Nephron progenitor cell (in vitro differentiated cells): ENCODE measurements at regions not wholly inside any gene's neighbourhood (a gene's known extent, or its start where the extent isn't known, plus 50 kb on each side); places are given as distances from the start of the nearest gene placed in this dataset.
A peak's percentile ranks its signal among the peaks of the same experiment; 100 is the strongest.

ENCODE experiments used
- DNase-seq: peaks from one replicate; pipeline ENCODE4 v3.0.0; 2021
- H3K27ac Mint-ChIP-seq: 2 replicates; pipeline ENCODE4 v1.8.0; 2021; ENCODE audit warnings: mild to moderate bottlenecking, moderate library complexity, mixed read lengths
- H3K27me3 Mint-ChIP-seq: 2 replicates; pipeline ENCODE4 v1.8.0; 2021; ENCODE audit warnings: mild to moderate bottlenecking, low read depth, mixed read lengths; ENCODE audit not compliant: poor library complexity
- H3K36me3 Mint-ChIP-seq: 2 replicates; pipeline ENCODE4 v1.8.0; 2021; ENCODE audit warnings: low read depth, mixed read lengths
- H3K4me1 Mint-ChIP-seq: 2 replicates; pipeline ENCODE4 v1.8.0; 2021; ENCODE audit warnings: mixed read lengths
- H3K4me3 Mint-ChIP-seq: 2 replicates; pipeline ENCODE4 v1.8.0; 2021; ENCODE audit warnings: mild to moderate bottlenecking, moderate library complexity, mixed read lengths
- H3K9me3 Mint-ChIP-seq: 2 replicates; pipeline ENCODE4 v1.8.0; 2021; ENCODE audit warnings: mild to moderate bottlenecking, moderate library complexity, mixed read lengths
- TF ChIP-seq, protein P1 (sequence below): fragments of 200-600 bp; sonication (generic); IDR thresholded peaks from 2 replicates; pipeline ENCODE4 v1.5.0; 2021; ENCODE audit warnings: antibody characterized with exemption

DNA sequence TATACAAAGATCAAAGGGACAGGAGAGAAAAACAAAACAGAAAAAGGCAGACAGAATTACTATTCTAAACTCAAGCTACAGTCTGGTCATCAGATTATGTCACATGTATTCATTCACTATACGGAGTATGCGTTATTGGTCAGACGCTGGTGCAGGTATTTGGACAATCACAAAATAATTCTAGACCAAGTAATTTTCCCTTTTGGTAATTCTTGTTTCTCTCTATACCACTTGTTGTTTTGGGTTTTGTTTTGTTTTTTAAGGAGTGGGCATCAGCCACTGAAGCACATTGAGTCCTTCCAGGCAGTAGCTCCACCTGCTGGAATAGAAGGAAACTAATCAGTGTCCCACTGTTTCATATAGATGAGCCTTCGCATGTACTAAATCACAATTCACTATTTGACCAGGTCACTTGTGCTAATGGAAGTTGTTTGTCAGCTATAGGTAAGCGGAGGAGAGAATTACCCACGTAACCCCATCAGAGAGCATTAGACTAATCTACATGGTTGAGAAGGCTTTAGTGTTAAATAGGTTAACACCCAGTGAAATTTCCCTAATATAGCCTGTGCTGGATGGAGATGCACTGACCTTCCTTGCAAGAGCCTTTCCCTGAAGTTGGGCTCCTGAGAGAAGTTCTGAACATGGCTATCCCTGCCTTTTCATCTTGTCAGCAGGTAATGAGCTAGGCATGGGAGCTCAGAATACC lies 77.9 kb downstream of the TNFAIP3 start:
- H3K27me3 Mint-ChIP-seq = peaks cover 3% of the 10 kb centered on the region
- H3K4me3 Mint-ChIP-seq = no peak overlapping the region
- peaks cover 1% of the 10 kb centered on the region for H3K9me3 Mint-ChIP-seq
- no peaks in the 10 kb centered on the region for H3K36me3 Mint-ChIP-seq
- H3K4me1 Mint-ChIP-seq = peaks cover 8% of the 10 kb centered on the region
- H3K27ac Mint-ChIP-seq = no peak overlapping the region
- DNase-seq = peak; percentile 5
- TF ChIP-seq, protein P1, sequence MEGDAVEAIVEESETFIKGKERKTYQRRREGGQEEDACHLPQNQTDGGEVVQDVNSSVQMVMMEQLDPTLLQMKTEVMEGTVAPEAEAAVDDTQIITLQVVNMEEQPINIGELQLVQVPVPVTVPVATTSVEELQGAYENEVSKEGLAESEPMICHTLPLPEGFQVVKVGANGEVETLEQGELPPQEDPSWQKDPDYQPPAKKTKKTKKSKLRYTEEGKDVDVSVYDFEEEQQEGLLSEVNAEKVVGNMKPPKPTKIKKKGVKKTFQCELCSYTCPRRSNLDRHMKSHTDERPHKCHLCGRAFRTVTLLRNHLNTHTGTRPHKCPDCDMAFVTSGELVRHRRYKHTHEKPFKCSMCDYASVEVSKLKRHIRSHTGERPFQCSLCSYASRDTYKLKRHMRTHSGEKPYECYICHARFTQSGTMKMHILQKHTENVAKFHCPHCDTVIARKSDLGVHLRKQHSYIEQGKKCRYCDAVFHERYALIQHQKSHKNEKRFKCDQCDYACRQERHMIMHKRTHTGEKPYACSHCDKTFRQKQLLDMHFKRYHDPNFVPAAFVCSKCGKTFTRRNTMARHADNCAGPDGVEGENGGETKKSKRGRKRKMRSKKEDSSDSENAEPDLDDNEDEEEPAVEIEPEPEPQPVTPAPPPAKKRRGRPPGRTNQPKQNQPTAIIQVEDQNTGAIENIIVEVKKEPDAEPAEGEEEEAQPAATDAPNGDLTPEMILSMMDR = peak; percentile 73

DNA sequence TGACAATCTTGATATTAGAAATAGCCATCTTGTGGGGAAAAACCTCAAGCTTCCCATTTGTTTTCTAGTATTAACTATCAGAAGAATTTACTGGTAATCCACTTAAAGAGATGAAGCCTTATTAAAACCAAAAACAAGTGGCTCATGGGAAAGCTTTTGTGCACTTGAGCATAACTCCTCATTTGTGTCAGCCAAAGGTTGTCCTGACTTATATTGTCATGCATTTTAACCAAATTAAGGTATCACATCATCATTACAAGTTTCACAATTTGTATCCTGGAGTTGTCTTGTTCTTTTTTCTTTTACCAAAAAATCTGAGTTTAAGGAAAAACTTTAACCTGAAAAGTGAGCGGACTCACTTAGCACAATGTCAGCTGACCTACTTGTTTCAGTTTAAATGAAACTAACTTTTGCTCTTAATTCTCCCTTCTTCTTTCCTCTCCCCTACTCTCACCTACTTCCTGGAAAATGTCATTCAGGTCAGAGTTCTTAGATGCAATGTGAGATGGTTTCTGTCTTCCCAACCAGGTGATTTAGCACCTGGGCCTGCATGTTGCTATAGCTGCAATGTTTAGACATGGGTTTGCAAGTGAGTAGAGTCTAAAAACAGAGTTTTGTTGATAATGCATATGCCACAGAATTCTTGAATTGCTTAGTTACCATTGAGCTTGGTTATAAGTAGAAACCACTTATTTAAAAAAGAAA lies 82.8 kb downstream of the TNFAIP3 start:
- peaks cover 10% of the 10 kb centered on the region for H3K27me3 Mint-ChIP-seq
- H3K4me3 Mint-ChIP-seq = no peak overlapping the region
- no peak overlapping the region for H3K27ac Mint-ChIP-seq

DNA sequence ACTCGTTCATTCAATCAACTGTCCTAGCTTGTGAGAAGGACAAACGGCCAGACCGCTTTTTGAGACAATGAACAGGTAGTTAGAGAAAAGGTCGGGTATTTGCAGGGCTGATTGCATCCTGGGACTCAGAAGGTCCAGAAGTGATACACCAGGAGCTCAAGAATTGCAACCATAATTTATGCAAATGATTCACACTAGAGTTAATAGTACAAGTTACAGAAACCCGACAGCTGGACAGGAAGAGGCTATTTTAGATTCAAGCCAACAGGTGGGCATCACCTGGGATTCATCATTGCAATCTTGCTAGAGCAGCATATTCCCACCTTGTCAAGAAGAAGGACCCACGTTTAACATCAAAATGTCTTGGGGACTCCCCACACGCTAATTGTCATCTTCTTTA lies 83.5 kb downstream of the TNFAIP3 start:
- TF ChIP-seq, protein P1 = no peak
- no peak overlapping the region for H3K4me3 Mint-ChIP-seq
- H3K27me3 Mint-ChIP-seq = peaks cover 10% of the 10 kb centered on the region
- no peak for DNase-seq
- H3K9me3 Mint-ChIP-seq = peaks cover 10% of the 10 kb centered on the region
- no peak overlapping the region for H3K27ac Mint-ChIP-seq
- H3K4me1 Mint-ChIP-seq = peaks cover 5% of the 10 kb centered on the region
- no peaks in the 10 kb centered on the region for H3K36me3 Mint-ChIP-seq

More for the DNA sequence above, 82.8 kb downstream of the TNFAIP3 start:
- Mint-ChIP-seq H3K4me1 (peaks cover 5% of the 10 kb centered on the region), H3K9me3 (peaks cover 5% of the 10 kb centered on the region), H3K36me3 (no peaks in the 10 kb centered on the region)
- DNase-seq = no peak
- TF ChIP-seq, protein P1 = no peak

DNA sequence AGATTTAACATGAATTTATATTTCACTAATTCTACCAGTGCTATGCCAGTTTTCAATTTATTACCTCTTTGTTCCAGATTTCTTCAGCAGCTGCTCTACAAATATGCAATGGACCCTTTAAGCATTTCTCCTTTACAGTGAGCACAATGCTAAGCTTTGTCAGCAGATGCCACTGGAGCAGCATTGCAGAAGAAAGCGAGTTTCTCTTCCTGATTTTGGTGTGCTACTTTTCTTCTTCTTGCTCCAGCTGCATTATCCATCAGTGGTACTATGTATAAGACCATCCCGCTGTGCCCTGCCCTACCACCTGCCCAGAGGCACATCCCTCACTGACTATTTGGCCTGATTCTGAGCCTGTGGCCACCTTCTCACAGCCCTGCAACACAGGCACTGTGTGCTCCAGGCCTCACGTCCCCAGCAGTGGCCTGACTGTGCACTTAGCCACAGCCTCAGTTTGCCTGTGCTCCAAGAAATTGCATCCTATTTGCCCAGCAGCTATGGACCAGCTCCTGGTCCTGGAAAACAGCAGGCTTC lies 84.1 kb downstream of the TNFAIP3 start:
- DNase-seq = no peak
- Mint-ChIP-seq H3K4me1 (peaks cover 5% of the 10 kb centered on the region), H3K27me3 (peaks cover 10% of the 10 kb centered on the region), H3K4me3 (no peak overlapping the region), H3K9me3 (peaks cover 10% of the 10 kb centered on the region), H3K36me3 (no peaks in the 10 kb centered on the region), H3K27ac (no peak overlapping the region)
- TF ChIP-seq, protein P1 = no peak

DNA sequence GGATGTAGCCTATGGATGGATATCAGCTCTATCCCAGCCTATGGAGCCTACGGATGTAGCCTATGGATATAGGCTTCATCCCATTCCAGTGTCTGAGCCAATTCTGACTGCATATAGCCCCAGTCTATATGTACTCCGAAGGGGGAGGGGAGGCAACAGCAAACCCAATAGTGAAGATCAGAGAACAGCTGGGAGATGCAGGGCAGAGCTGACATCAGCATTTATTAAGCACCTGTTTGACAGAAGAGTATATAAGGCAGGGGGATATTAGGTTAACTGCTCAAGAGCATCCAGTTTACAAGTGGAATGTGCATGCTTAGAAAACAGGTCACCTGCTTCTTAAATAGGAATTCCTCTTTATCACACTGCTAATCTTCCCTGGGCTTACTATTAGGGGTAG lies 85.2 kb downstream of the TNFAIP3 start:
- Mint-ChIP-seq H3K27me3 (peaks cover 7% of the 10 kb centered on the region), H3K9me3 (peaks cover 10% of the 10 kb centered on the region), H3K4me3 (no peak overlapping the region), H3K36me3 (no peaks in the 10 kb centered on the region), H3K27ac (peak overlapping the region; percentile 2), H3K4me1 (peaks cover 5% of the 10 kb centered on the region)
- TF ChIP-seq, protein P1 = no peak
- DNase-seq = no peak
